ENCODE measurements at regions not wholly inside any gene's neighbourhood (a gene's known extent, or its start where the extent isn't known, plus 50 kb on each side); places are given as distances from the start of the nearest gene placed in this dataset.

DNA sequence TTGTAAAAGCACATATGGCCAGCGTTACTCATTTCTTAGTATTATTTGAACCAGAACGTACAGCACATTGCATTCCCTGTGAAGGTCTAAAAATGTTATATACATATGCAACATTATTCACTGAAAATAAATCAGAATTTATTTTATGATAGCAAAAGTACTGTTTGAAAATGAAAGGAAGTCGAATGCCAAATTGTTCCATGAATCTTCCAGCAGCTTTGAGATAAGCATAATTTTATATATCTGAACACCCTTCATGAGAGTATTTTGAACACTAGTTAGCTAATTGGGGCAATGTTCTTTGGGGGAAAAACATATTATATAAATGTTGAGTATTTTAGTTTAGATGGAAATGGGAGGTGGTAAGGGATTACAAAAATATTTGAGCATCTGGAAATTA lies 300.7 kb upstream of the SYT1 start:
- TF ChIP-seq, protein P1, sequence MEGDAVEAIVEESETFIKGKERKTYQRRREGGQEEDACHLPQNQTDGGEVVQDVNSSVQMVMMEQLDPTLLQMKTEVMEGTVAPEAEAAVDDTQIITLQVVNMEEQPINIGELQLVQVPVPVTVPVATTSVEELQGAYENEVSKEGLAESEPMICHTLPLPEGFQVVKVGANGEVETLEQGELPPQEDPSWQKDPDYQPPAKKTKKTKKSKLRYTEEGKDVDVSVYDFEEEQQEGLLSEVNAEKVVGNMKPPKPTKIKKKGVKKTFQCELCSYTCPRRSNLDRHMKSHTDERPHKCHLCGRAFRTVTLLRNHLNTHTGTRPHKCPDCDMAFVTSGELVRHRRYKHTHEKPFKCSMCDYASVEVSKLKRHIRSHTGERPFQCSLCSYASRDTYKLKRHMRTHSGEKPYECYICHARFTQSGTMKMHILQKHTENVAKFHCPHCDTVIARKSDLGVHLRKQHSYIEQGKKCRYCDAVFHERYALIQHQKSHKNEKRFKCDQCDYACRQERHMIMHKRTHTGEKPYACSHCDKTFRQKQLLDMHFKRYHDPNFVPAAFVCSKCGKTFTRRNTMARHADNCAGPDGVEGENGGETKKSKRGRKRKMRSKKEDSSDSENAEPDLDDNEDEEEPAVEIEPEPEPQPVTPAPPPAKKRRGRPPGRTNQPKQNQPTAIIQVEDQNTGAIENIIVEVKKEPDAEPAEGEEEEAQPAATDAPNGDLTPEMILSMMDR (IDR thresholded peaks at IDR 0.05): no peak
- TF ChIP-seq POLR2AphosphoS5 (IDR thresholded peaks at IDR 0.05) (no peak), POLR2A (IDR thresholded peaks at IDR 0.05) (no peak), EP300 (IDR thresholded peaks at IDR 0.05) (no peak)
